ENCODE measurements at regions not wholly inside any gene's neighbourhood (a gene's known extent, or its start where the extent isn't known, plus 50 kb on each side); places are given as distances from the start of the nearest gene placed in this dataset.

GRCh38 chr11:128040603-128041002 is 546.8 kb downstream of the ETS1 start:
- no peak for DNase-seq (ENCODE audit: low spot score)

GRCh38 chr11:128039140-128040021 is 548.0 kb downstream of the ETS1 start:
- no peak for DNase-seq (ENCODE audit: low spot score)

GRCh38 chr11:128036556-128037093 is 550.7 kb downstream of the ETS1 start:
- DNase-seq (ENCODE audit: low spot score) = no peak

GRCh38 chr11:128036006-128036405 is 551.4 kb downstream of the ETS1 start:
- no peak for DNase-seq (ENCODE audit: low spot score)

- DNase-seq (ENCODE audit: low spot score) = peak; percentile 79
Measured at GRCh38 chr11:128031538-128032134, 555.7 kb downstream of the ETS1 start.

GRCh38 chr11:128029219-128029722 is 558.1 kb downstream of the ETS1 start:
- DNase-seq (ENCODE audit: low spot score) = no peak

- no peak for DNase-seq (ENCODE audit: low spot score)
Measured at GRCh38 chr11:128026596-128026995, 560.8 kb downstream of the ETS1 start.

GRCh38 chr11:128022761-128023160 is 564.6 kb downstream of the ETS1 start:
- no peak for DNase-seq (ENCODE audit: low spot score)

- DNase-seq (ENCODE audit: low spot score) = peak; percentile 15
Measured at GRCh38 chr11:128022007-128022368, 565.4 kb downstream of the ETS1 start.

GRCh38 chr11:128021349-128022006 is 565.9 kb downstream of the ETS1 start:
- DNase-seq (ENCODE audit: low spot score) = no peak

- no peak for DNase-seq (ENCODE audit: low spot score)
Measured at GRCh38 chr11:128018692-128019091, 568.7 kb downstream of the ETS1 start.

GRCh38 chr11:128005562-128005961 is 581.8 kb downstream of the ETS1 start:
- DNase-seq (ENCODE audit: low spot score) = no peak

GRCh38 chr11:127998421-127998820 is 588.9 kb downstream of the ETS1 start:
- DNase-seq (ENCODE audit: low spot score) = no peak

GRCh38 chr11:127997594-127997993 is 589.8 kb downstream of the ETS1 start:
- no peak for DNase-seq (ENCODE audit: low spot score)

GRCh38 chr11:127996825-127997224 is 590.5 kb downstream of the ETS1 start:
- DNase-seq (ENCODE audit: low spot score) = no peak

GRCh38 chr11:127995921-127996320 is 591.4 kb downstream of the ETS1 start:
- no peak for DNase-seq (ENCODE audit: low spot score)

GRCh38 chr11:127994736-127995135 is 592.6 kb downstream of the ETS1 start:
- DNase-seq (ENCODE audit: low spot score) = no peak

GRCh38 chr11:127993788-127994187 is 593.6 kb downstream of the ETS1 start:
- DNase-seq (ENCODE audit: low spot score) = no peak

- DNase-seq (ENCODE audit: low spot score) = no peak
Measured at GRCh38 chr11:127993281-127993680, 594.1 kb downstream of the ETS1 start.

GRCh38 chr11:127986073-127986472 is 601.3 kb downstream of the ETS1 start:
- DNase-seq (ENCODE audit: low spot score) = no peak

GRCh38 chr11:127972816-127973215 is 614.5 kb downstream of the ETS1 start:
- no peak for DNase-seq (ENCODE audit: low spot score)

- no peak for DNase-seq (ENCODE audit: low spot score)
Measured at GRCh38 chr11:127971448-127971847, 615.9 kb downstream of the ETS1 start.

GRCh38 chr11:127966821-127967220 is 620.5 kb downstream of the ETS1 start:
- no peak for DNase-seq (ENCODE audit: low spot score)
